Muscle of back (tissue), 3 donors: ENCODE measurements at regions not wholly inside any gene's neighbourhood (a gene's known extent, or its start where the extent isn't known, plus 50 kb on each side); places are given as distances from the start of the nearest gene placed in this dataset.
"Not testable (repeated sequence)": the region's sequence is repeated elsewhere in the genome, so short reads cannot be mapped to it uniquely, and the experiment has no call there.

Source experiments
- DNase-seq, 3 donors: peaks; one replicate each; pipeline versions ENCODE4 v3.0.0 to v3.0.0-alpha.2; 2013

- no peak for DNase-seq
These were observed 199.0 kb upstream of the DDX53 start for GRCh38 chrX:22800806-22801205.

DNA sequence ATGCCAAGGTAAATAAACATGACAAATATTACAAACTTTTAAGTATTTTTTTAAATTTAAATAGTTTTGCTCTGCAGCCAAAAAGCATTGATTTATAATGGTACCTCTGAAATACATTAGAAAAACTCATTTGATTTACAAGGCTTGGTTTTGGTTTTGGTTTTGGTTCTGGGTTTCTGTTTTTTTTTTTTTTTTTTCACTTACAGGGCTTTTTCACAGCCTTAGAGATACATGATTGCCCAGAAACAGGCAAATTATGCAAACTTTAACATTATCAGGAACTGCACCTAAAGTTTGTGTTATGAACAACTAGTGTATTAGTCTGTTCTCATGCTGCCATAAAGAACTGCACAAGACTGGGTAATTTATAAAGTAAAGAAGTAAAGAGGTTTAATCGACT is 196.4 kb upstream of the DDX53 start:
- DNase-seq, result no peak

DNA sequence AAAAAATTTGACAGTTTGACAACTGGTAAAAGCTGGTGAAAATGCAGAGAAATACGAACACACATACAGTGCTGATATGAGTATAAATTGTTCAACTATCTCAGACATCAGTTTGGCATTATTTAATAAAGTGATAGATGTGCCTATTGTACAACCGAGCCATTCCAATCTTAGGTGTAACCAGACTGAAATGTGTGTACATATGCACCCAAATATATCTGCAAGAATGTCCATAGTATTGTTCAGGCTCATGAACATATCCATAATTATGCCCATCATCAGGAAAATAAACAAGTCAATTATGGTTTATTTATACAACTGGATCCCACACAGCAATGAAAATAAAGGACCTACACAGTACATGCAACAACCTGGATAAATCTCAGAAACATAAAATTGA is 188.9 kb upstream of the DDX53 start:
- no peak for DNase-seq

- DNase-seq, result no peak
These were observed 181.7 kb upstream of the DDX53 start for GRCh38 chrX:22818061-22818460.

GRCh38 chrX:22855693-22856092 is 144.1 kb upstream of the DDX53 start:
- no peak for DNase-seq

GRCh38 chrX:22859642-22860041 is 140.1 kb upstream of the DDX53 start:
- DNase-seq, result no peak

DNA sequence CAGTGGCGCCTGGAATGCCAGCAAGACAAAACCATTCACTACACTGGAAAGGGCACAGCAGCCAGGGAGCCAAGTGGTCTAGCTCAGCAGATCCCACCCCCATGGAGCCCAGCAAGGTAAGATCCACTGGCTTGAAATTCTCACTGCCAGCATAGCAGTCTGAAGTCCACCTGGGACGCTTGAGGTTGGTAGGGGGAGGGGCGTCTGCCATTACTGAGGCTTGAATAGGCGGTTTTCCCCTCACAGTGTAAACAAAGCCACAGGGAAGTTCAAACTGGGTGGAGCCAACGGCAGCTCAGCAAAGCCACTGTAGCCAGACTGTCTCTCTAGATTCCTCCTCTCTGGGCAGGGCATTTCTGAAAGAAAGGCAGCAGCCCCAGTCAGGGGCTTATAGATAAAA is 133.0 kb upstream of the DDX53 start:
- not testable (repeated sequence) for DNase-seq

- no peak for DNase-seq
These were observed 117.2 kb upstream of the DDX53 start for GRCh38 chrX:22882543-22882942.

GRCh38 chrX:22889819-22890218 is 109.9 kb upstream of the DDX53 start:
- no peak for DNase-seq

DNA sequence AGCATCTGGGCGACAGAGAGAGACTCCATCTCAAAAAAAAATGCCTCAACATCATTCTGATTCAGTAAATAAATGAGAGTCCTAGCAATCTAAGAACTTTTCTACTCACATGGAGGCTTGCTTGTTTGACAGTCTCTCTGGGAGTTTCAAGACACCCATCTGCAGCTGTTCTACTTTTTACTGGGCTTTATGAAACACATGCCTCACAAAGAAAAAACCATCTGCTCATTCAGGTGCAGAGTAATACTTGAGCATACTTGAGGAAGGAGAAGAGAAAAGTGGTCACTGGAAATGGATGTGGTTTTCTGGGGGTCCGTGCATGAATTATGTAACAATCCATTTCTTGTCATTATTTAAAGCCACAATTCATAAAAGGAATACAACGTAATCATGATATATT is 87.1 kb upstream of the DDX53 start:
- peak in 1 of 3 donors; percentile 25 for DNase-seq

GRCh38 chrX:22922961-22923360 is 76.8 kb upstream of the DDX53 start:
- no peak for DNase-seq

DNA sequence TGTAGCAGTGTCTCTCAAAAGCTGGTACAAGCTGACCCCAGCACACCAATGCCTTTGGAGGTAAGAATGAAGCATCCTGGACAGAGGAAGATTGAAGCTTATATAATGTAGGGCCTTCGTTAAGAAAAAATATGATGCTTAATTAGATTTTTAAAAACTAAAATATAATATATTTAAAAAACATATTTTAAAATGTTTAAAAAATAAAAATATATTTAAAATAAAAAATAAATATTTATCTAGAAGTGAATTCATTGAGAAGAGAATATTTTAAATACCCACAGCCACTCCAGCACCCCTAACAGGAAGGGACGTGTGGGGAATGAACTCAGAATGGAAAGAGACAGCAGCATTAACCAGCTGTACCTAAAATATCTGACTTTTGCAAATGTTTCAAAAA is 65.1 kb upstream of the DDX53 start:
- no peak for DNase-seq

- DNase-seq, result no peak
These were observed 54.8 kb upstream of the DDX53 start for GRCh38 chrX:22944945-22945344.
